Vagina (tissue), 2 donors: ENCODE measurements at regions not wholly inside any gene's neighbourhood (a gene's known extent, or its start where the extent isn't known, plus 50 kb on each side); places are given as distances from the start of the nearest gene placed in this dataset.

Experiments
- CTCF ChIP-seq, 3 experiments: fragments of 450-650 bp in 2 of 3; fragments of 200-600 bp in 1 of 3; sonication (generic) in 1 of 3; IDR thresholded peaks; one replicate each; pipeline ENCODE4 v1.5.1; 2017 to 2019; ENCODE audit warnings: antibody characterized with exemption in 3 of 3, mild to moderate bottlenecking in 2 of 3, moderate library complexity in 2 of 3
- POLR2A ChIP-seq, 2 donors: fragments of 450-650 bp; IDR thresholded peaks; one replicate each; pipeline ENCODE4 v1.6.1; 2017; ENCODE audit warnings: antibody characterized with exemption in 2 of 2, mild to moderate bottlenecking in 2 of 2, moderate library complexity in 2 of 2
- POLR2AphosphoS5 ChIP-seq, 2 donors: sonication (generic); formaldehyde crosslinking; IDR thresholded peaks; one replicate each; pipeline ENCODE4 v1.9.0; 2017; ENCODE audit warnings: antibody characterized with exemption in 2 of 2, mild to moderate bottlenecking in 2 of 2, low read depth in 1 of 2; ENCODE audit not compliant: insufficient read depth in 1 of 2

DNA sequence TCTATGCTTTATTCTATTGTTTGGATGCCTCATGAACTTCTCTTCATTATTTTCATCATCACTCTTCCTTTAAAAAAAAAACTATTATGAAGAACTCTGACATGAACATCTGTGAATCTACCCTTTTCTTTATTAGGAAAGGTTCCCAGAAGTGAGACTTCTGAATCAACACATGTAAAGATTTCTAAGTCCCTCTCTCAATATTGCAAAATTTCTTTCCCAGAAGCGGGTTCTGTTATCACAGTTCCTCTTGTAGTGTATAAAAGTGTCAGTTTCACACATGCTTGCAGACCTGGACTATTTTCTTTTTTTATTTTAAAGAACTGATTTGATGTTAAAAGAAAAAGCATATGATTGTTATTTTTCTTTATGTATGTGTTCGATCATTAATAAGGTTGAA is 330.8 kb upstream of the KLF3 start:
- TF ChIP-seq POLR2A (IDR thresholded peaks at IDR 0.05) (no peak), CTCF (IDR thresholded peaks at IDR 0.05) (no peak), POLR2AphosphoS5 (IDR thresholded peaks at IDR 0.05; ENCODE audit: insufficient read depth in 1 of 2, low read depth in 1 of 2) (no peak)
